Aorta (tissue), 5 donors: ENCODE measurements at regions not wholly inside any gene's neighbourhood (a gene's known extent, or its start where the extent isn't known, plus 50 kb on each side); places are given as distances from the start of the nearest gene placed in this dataset.

Experiments used
- ATAC-seq: fragments of 200-7000 bp; cut with Tn5 transposase; one replicate; pipeline ENCODE4 v1.9.1; 2022; ENCODE audit warnings: moderate library complexity; ENCODE audit not compliant: low FRiP score
- DNase-seq, 2 donors: peaks; one replicate each; pipeline ENCODE4 v3.0.0-alpha.2; 2020
- H3K27ac ChIP-seq, 2 donors: one replicate each; pipeline ENCODE4 v1.5.1; 2013; ENCODE audit warnings: low read length in 2 of 2, mild to moderate bottlenecking in 2 of 2, moderate library complexity in 2 of 2, control low read depth in 1 of 2, inconsistent platforms in 1 of 2, low read depth in 1 of 2
- H3K27me3 ChIP-seq, 2 donors: one replicate each; pipeline ENCODE4 v1.6.1; 2013; ENCODE audit warnings: control low read depth in 1 of 2, low read length in 1 of 2, mild to moderate bottlenecking in 1 of 2, moderate library complexity in 1 of 2; ENCODE audit not compliant: insufficient read depth in 2 of 2, control insufficient read depth in 1 of 2
- H3K36me3 ChIP-seq, 2 donors: one replicate each; pipeline ENCODE4 v1.6.1; 2013; ENCODE audit warnings: control low read depth in 1 of 2, low read length in 1 of 2, mild to moderate bottlenecking in 1 of 2; ENCODE audit not compliant: insufficient read depth in 2 of 2, control insufficient read depth in 1 of 2
- H3K4me1 ChIP-seq, 2 donors: one replicate each; pipeline ENCODE4 v1.6.1; 2013; ENCODE audit warnings: low read length in 2 of 2, control low read depth in 1 of 2, mild to moderate bottlenecking in 1 of 2, moderate library complexity in 1 of 2; ENCODE audit not compliant: insufficient read depth in 2 of 2, control insufficient read depth in 1 of 2
- H3K4me3 ChIP-seq, 2 donors: one replicate each; pipeline ENCODE4 v1.5.1; 2013; ENCODE audit warnings: low read length in 2 of 2, control low read depth in 1 of 2, mild to moderate bottlenecking in 1 of 2
- H3K9me3 ChIP-seq: one replicate; pipeline ENCODE4 v1.6.1; 2013; ENCODE audit warnings: mild to moderate bottlenecking, low read length; ENCODE audit not compliant: control insufficient read depth
- WGBS, 2 donors: extraction: QIAGEN DNeasy Blood & Tissue Kit; methylation state at CpG; one replicate each; pipeline ENCODE4 v1.1.7; 2013; 5-methylcytosine and 5-hydroxymethylcytosine counted together
- intact Hi-C, 2 donors: fragments of 100-400 bp; cut with DNase I; formaldehyde crosslinking; loops; one replicate each; pipeline versions ENCODE4 v1.14.2 to v1.15.0; 2022
- donor health status: healthy with polysubstance abuse.
- donor health status: Bipolar disorder and iron deficiency.
- donor health status: DM: no; HTN: no; CAD: no.
- donor health status: DM: no; HTN: no; CAD: no.
- donor health status: DM: yes; HTN: yes; CAD: no.

GRCh38 chr4:180086480-180087190 lies 2156.6 kb upstream of the TENM3 start:
- no peak overlapping the region for H3K27ac ChIP-seq
- no peaks in the 10 kb centered on the region for H3K9me3 ChIP-seq
- H3K4me3 ChIP-seq, result no peak overlapping the region
- no peaks in the 10 kb centered on the region for H3K36me3 ChIP-seq
- WGBS, 2 donors, result 22 to 39% methylated on average over 2 of the region's 2 CpGs
- intact Hi-C loops, result no loop called here
- no peaks in the 10 kb centered on the region for H3K27me3 ChIP-seq
- ATAC-seq (no peak), DNase-seq (no peak)
- no peaks in the 10 kb centered on the region for H3K4me1 ChIP-seq

GRCh38 chr4:180098586-180098985 lies 2144.6 kb upstream of the TENM3 start:
- no peak for DNase-seq
- Histone ChIP-seq H3K4me3 (no peak overlapping the region), H3K4me1 (no peaks in the 10 kb centered on the region), H3K36me3 (no peaks in the 10 kb centered on the region), H3K27ac (no peak overlapping the region), H3K27me3 (no peaks in the 10 kb centered on the region), H3K9me3 (no peaks in the 10 kb centered on the region)
- intact Hi-C loops, result no loop called here
- no peak for ATAC-seq

- Histone ChIP-seq H3K36me3 (no peaks in the 10 kb centered on the region), H3K9me3 (no peaks in the 10 kb centered on the region), H3K27ac (no peak overlapping the region), H3K4me3 (no peak overlapping the region), H3K4me1 (no peaks in the 10 kb centered on the region), H3K27me3 (no peaks in the 10 kb centered on the region)
- DNase-seq, result no peak
- no peak for ATAC-seq
- intact Hi-C loops, result no loop called here
- 61 to 72% methylated on average over 5 of the region's 5 CpGs for WGBS, 2 donors
Measured at GRCh38 chr4:180099957-180100356, 2143.2 kb upstream of the TENM3 start.

GRCh38 chr4:180100433-180101344 lies 2142.5 kb upstream of the TENM3 start:
- Histone ChIP-seq H3K9me3 (no peaks in the 10 kb centered on the region), H3K27ac (no peak overlapping the region), H3K36me3 (no peaks in the 10 kb centered on the region), H3K4me1 (no peaks in the 10 kb centered on the region), H3K4me3 (no peak overlapping the region), H3K27me3 (no peaks in the 10 kb centered on the region)
- intact Hi-C loops, result no loop called here
- no peak for DNase-seq
- 92 to 94% methylated on average over 22 of the region's 22 CpGs for WGBS, 2 donors
- peak; percentile 11 for ATAC-seq

GRCh38 chr4:180101348-180102083 lies 2141.7 kb upstream of the TENM3 start:
- Histone ChIP-seq H3K4me3 (no peak overlapping the region), H3K9me3 (no peaks in the 10 kb centered on the region), H3K36me3 (no peaks in the 10 kb centered on the region), H3K27ac (no peak overlapping the region), H3K4me1 (no peaks in the 10 kb centered on the region), H3K27me3 (no peaks in the 10 kb centered on the region)
- DNase-seq (no peak), ATAC-seq (peak; percentile 41)
- intact Hi-C loops, result no loop called here
- 85 to 87% methylated on average over 28 of the region's 28 CpGs for WGBS, 2 donors

GRCh38 chr4:180103794-180104193 lies 2139.4 kb upstream of the TENM3 start:
- Histone ChIP-seq H3K27me3 (no peaks in the 10 kb centered on the region), H3K4me1 (no peaks in the 10 kb centered on the region), H3K4me3 (no peak overlapping the region), H3K9me3 (no peaks in the 10 kb centered on the region), H3K27ac (no peak overlapping the region), H3K36me3 (no peaks in the 10 kb centered on the region)
- DNase-seq, result no peak
- intact Hi-C loops, result no loop called here
- ATAC-seq, result no peak
- 88 to 94% methylated on average over 3 of the region's 3 CpGs for WGBS, 2 donors

GRCh38 chr4:180105362-180105761 lies 2137.8 kb upstream of the TENM3 start:
- ATAC-seq (no peak), DNase-seq (no peak)
- Histone ChIP-seq H3K27ac (no peak overlapping the region), H3K9me3 (no peaks in the 10 kb centered on the region), H3K36me3 (no peaks in the 10 kb centered on the region), H3K4me1 (no peaks in the 10 kb centered on the region), H3K4me3 (no peak overlapping the region), H3K27me3 (no peaks in the 10 kb centered on the region)
- 93 to 96% methylated on average over 3 of the region's 3 CpGs for WGBS, 2 donors
- intact Hi-C loops, result no loop called here

GRCh38 chr4:180106122-180106521 lies 2137.1 kb upstream of the TENM3 start:
- H3K27me3 ChIP-seq, result no peaks in the 10 kb centered on the region
- no peak for DNase-seq
- no peak for ATAC-seq
- H3K4me1 ChIP-seq, result no peaks in the 10 kb centered on the region
- H3K36me3 ChIP-seq, result no peaks in the 10 kb centered on the region
- WGBS, 2 donors, result 84 to 87% methylated on average over 2 of the region's 2 CpGs
- intact Hi-C loops, result no loop called here
- no peak overlapping the region for H3K27ac ChIP-seq
- H3K9me3 ChIP-seq, result no peaks in the 10 kb centered on the region
- no peak overlapping the region for H3K4me3 ChIP-seq
